ENCODE measurements at regions not wholly inside any gene's neighbourhood (a gene's known extent, or its start where the extent isn't known, plus 50 kb on each side); places are given as distances from the start of the nearest gene placed in this dataset.

DNA sequence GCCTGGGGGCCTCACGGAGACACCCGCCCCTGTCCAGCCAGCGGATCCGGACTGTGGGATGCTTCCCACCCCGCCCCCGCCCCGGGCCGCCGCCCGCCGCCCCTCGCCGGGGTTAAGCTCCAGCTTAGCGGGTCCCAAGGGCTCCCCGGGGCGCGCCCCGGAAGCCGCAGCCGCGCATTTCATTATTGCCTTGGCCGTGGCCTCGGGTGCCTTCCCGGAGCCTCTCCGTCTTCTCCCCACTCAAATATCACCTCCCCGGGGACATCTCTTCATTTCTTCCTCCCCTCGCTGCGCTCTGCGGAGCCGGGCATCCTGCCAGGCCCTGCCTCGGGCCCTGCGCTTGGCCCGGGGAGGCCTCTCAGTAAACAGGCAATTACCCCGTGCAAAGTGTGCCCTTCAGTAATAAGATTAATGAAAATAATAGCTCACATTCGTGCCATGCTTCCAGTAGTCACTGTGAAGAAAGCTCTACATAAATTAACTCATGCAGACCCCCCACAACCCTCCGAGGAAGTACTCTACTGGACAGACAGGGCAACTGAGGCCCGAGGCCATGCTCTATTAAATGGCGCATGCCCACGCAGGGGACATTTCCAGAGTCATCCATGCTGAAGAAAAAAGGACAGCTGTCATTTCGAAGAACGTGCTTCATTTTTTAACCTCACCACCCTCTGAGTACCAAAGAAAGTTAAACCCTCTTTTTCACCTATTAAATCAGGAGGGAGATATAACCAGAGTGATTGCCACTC is 49.9 kb upstream of the LAPTM5 start:
- DNase-seq (ENCODE audit: low read depth, low spot score): no peak

More for the DNA sequence above, 49.9 kb upstream of the LAPTM5 start:
- H3K4me3 ChIP-seq (ENCODE audit: low read depth, low read length): no peak overlapping the region
- in situ Hi-C loops (cut with HindIII; ENCODE audit: low sequenced_read_pairs): no loop called here
- no peak for TF ChIP-seq CTCF (IDR thresholded peaks at IDR 0.05; ENCODE audit: low read depth, low read length)
